ENCODE measurements at regions not wholly inside any gene's neighbourhood (a gene's known extent, or its start where the extent isn't known, plus 50 kb on each side); places are given as distances from the start of the nearest gene placed in this dataset.

GRCh38 chr18:73768043-73768442 lies 379.6 kb downstream of the FBXO15 start:
- Mint-ChIP-seq H3K27me3 (peaks cover 2% of the 10 kb centered on the region), H3K4me1 (no peaks in the 10 kb centered on the region), H3K36me3 (no peaks in the 10 kb centered on the region), H3K27ac (no peak overlapping the region), H3K4me3 (no peak overlapping the region), H3K9me3 (peaks cover 3% of the 10 kb centered on the region)
- ATAC-seq (ENCODE audit: low read depth) (no peak), DNase-seq (ENCODE audit: low spot score in 2 of 2) (no peak)

GRCh38 chr18:73766910-73767515 lies 380.6 kb downstream of the FBXO15 start:
- ATAC-seq (ENCODE audit: low read depth) (no peak), DNase-seq (ENCODE audit: low spot score in 2 of 2) (no peak)
- Mint-ChIP-seq H3K36me3 (no peaks in the 10 kb centered on the region), H3K27me3 (peaks cover 2% of the 10 kb centered on the region), H3K9me3 (peaks cover 3% of the 10 kb centered on the region), H3K4me3 (no peak overlapping the region), H3K4me1 (no peaks in the 10 kb centered on the region), H3K27ac (no peak overlapping the region)

GRCh38 chr18:73758446-73758845 lies 389.2 kb downstream of the FBXO15 start:
- H3K36me3 Mint-ChIP-seq, result no peaks in the 10 kb centered on the region
- ATAC-seq (ENCODE audit: low read depth) (no peak), DNase-seq (ENCODE audit: low spot score in 2 of 2) (no peak)
- H3K27ac Mint-ChIP-seq, result no peak overlapping the region
- H3K27me3 Mint-ChIP-seq, result peaks cover 2% of the 10 kb centered on the region
- H3K4me3 Mint-ChIP-seq, result no peak overlapping the region
- H3K4me1 Mint-ChIP-seq, result no peaks in the 10 kb centered on the region
- H3K9me3 Mint-ChIP-seq, result peaks cover 2% of the 10 kb centered on the region

GRCh38 chr18:73756256-73757091 lies 391.2 kb downstream of the FBXO15 start:
- no peaks in the 10 kb centered on the region for H3K4me1 Mint-ChIP-seq
- H3K27me3 Mint-ChIP-seq, result peaks cover 2% of the 10 kb centered on the region
- H3K36me3 Mint-ChIP-seq, result no peaks in the 10 kb centered on the region
- H3K9me3 Mint-ChIP-seq, result no peaks in the 10 kb centered on the region
- DNase-seq (ENCODE audit: low spot score in 2 of 2) (no peak), ATAC-seq (ENCODE audit: low read depth) (no peak)
- H3K4me3 Mint-ChIP-seq, result no peak overlapping the region
- H3K27ac Mint-ChIP-seq, result no peak overlapping the region

- ATAC-seq (ENCODE audit: low read depth) (no peak), DNase-seq (ENCODE audit: low spot score in 2 of 2) (no peak)
- Mint-ChIP-seq H3K4me3 (no peak overlapping the region), H3K36me3 (no peaks in the 10 kb centered on the region), H3K9me3 (no peaks in the 10 kb centered on the region), H3K27ac (no peak overlapping the region), H3K27me3 (no peaks in the 10 kb centered on the region), H3K4me1 (no peaks in the 10 kb centered on the region)
These were observed 394.7 kb downstream of the FBXO15 start for GRCh38 chr18:73752965-73753364.

- H3K4me3 Mint-ChIP-seq, result no peak overlapping the region
- H3K36me3 Mint-ChIP-seq, result no peaks in the 10 kb centered on the region
- no peaks in the 10 kb centered on the region for H3K9me3 Mint-ChIP-seq
- no peaks in the 10 kb centered on the region for H3K4me1 Mint-ChIP-seq
- ATAC-seq (ENCODE audit: low read depth) (no peak), DNase-seq (ENCODE audit: low spot score in 2 of 2) (no peak)
- no peaks in the 10 kb centered on the region for H3K27me3 Mint-ChIP-seq
- no peak overlapping the region for H3K27ac Mint-ChIP-seq
These were observed 395.1 kb downstream of the FBXO15 start for GRCh38 chr18:73752546-73752945.

- no peaks in the 10 kb centered on the region for H3K27me3 Mint-ChIP-seq
- no peak overlapping the region for H3K4me3 Mint-ChIP-seq
- no peaks in the 10 kb centered on the region for H3K9me3 Mint-ChIP-seq
- no peak overlapping the region for H3K27ac Mint-ChIP-seq
- DNase-seq (ENCODE audit: low spot score in 2 of 2), result no peak
- H3K4me1 Mint-ChIP-seq, result no peaks in the 10 kb centered on the region
- no peak for ATAC-seq (ENCODE audit: low read depth)
- H3K36me3 Mint-ChIP-seq, result no peaks in the 10 kb centered on the region
These were observed 397.6 kb downstream of the FBXO15 start for GRCh38 chr18:73750052-73750451.

GRCh38 chr18:73749304-73749703 lies 398.3 kb downstream of the FBXO15 start:
- H3K36me3 Mint-ChIP-seq, result no peaks in the 10 kb centered on the region

GRCh38 chr18:73748731-73749130 lies 398.9 kb downstream of the FBXO15 start:
- Mint-ChIP-seq H3K9me3 (peaks cover 2% of the 10 kb centered on the region), H3K36me3 (no peaks in the 10 kb centered on the region), H3K27ac (no peak overlapping the region), H3K4me3 (no peak overlapping the region), H3K27me3 (no peaks in the 10 kb centered on the region), H3K4me1 (no peaks in the 10 kb centered on the region)
- no peak for ATAC-seq (ENCODE audit: low read depth)
- DNase-seq (ENCODE audit: low spot score in 2 of 2), result no peak

More at GRCh38 chr18:73749304-73749703, 398.3 kb downstream of the FBXO15 start:
- Mint-ChIP-seq H3K4me3 (no peak overlapping the region), H3K27me3 (no peaks in the 10 kb centered on the region), H3K4me1 (no peaks in the 10 kb centered on the region), H3K27ac (no peak overlapping the region), H3K9me3 (no peaks in the 10 kb centered on the region)
- ATAC-seq (ENCODE audit: low read depth), result no peak
- no peak for DNase-seq (ENCODE audit: low spot score in 2 of 2)

- no peaks in the 10 kb centered on the region for H3K27me3 Mint-ChIP-seq
- H3K27ac Mint-ChIP-seq, result no peak overlapping the region
- ATAC-seq (ENCODE audit: low read depth), result no peak
These were observed 401.5 kb downstream of the FBXO15 start for GRCh38 chr18:73746101-73746500.

GRCh38 chr18:73742957-73743356 lies 404.7 kb downstream of the FBXO15 start:
- H3K4me1 Mint-ChIP-seq, result no peaks in the 10 kb centered on the region
- no peaks in the 10 kb centered on the region for H3K27me3 Mint-ChIP-seq
- no peak overlapping the region for H3K4me3 Mint-ChIP-seq
- DNase-seq (ENCODE audit: low spot score in 2 of 2), result no peak
- peaks cover 2% of the 10 kb centered on the region for H3K9me3 Mint-ChIP-seq
- H3K36me3 Mint-ChIP-seq, result no peaks in the 10 kb centered on the region
- H3K27ac Mint-ChIP-seq, result no peak overlapping the region
- no peak for ATAC-seq (ENCODE audit: low read depth)

More at GRCh38 chr18:73746101-73746500, 401.5 kb downstream of the FBXO15 start:
- no peaks in the 10 kb centered on the region for H3K4me1 Mint-ChIP-seq
- no peak for DNase-seq (ENCODE audit: low spot score in 2 of 2)
- H3K4me3 Mint-ChIP-seq, result no peak overlapping the region
- peaks cover 2% of the 10 kb centered on the region for H3K9me3 Mint-ChIP-seq
- no peaks in the 10 kb centered on the region for H3K36me3 Mint-ChIP-seq

- H3K9me3 Mint-ChIP-seq, result peaks cover 2% of the 10 kb centered on the region
- H3K27ac Mint-ChIP-seq, result no peak overlapping the region
- no peak overlapping the region for H3K4me3 Mint-ChIP-seq
- H3K4me1 Mint-ChIP-seq, result no peaks in the 10 kb centered on the region
- H3K27me3 Mint-ChIP-seq, result no peaks in the 10 kb centered on the region
- H3K36me3 Mint-ChIP-seq, result no peaks in the 10 kb centered on the region
- DNase-seq (ENCODE audit: low spot score in 2 of 2), result no peak
- no peak for ATAC-seq (ENCODE audit: low read depth)
These were observed 405.7 kb downstream of the FBXO15 start for GRCh38 chr18:73741946-73742345.

GRCh38 chr18:73739098-73739497 lies 408.5 kb downstream of the FBXO15 start:
- H3K36me3 Mint-ChIP-seq, result no peaks in the 10 kb centered on the region
- ATAC-seq (ENCODE audit: low read depth), result no peak

GRCh38 chr18:73737990-73738389 lies 409.6 kb downstream of the FBXO15 start:
- Mint-ChIP-seq H3K9me3 (peaks cover 3% of the 10 kb centered on the region), H3K4me1 (no peaks in the 10 kb centered on the region), H3K27ac (no peak overlapping the region), H3K36me3 (no peaks in the 10 kb centered on the region), H3K4me3 (no peak overlapping the region), H3K27me3 (no peaks in the 10 kb centered on the region)
- DNase-seq (ENCODE audit: low spot score in 2 of 2) (no peak), ATAC-seq (ENCODE audit: low read depth) (no peak)

More at GRCh38 chr18:73739098-73739497, 408.5 kb downstream of the FBXO15 start:
- Mint-ChIP-seq H3K4me3 (no peak overlapping the region), H3K27ac (no peak overlapping the region), H3K27me3 (no peaks in the 10 kb centered on the region), H3K4me1 (no peaks in the 10 kb centered on the region), H3K9me3 (peaks cover 5% of the 10 kb centered on the region)
- no peak for DNase-seq (ENCODE audit: low spot score in 2 of 2)
